ENCODE measurements at regions not wholly inside any gene's neighbourhood (a gene's known extent, or its start where the extent isn't known, plus 50 kb on each side); places are given as distances from the start of the nearest gene placed in this dataset.

DNA sequence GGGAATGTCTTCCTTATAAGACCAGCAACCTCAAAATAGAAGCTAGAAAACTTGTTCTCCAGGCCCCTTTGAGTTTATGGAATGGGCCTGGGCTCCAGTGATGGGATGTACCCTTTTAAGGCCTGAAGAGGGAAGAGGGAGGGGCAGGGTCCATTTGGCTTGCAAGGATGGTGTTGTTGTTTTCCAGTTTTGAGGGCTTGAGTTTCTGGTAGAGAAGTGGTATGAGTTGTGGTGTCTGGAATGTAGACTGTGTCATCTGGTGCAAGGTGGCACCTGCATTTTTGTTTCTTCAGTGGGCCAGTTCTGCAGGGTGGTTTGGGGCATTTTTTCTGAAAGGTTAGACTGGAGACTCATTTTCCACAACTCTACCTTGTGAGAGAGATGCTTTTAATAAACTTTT, 90.1 kb downstream of the ZNF777 start:
- ChIA-PET RAD21 (ENCODE audit: unreplicated experiment) (no interaction called here), POLR2A (no interaction called here), SMC1A (ENCODE audit: uncharacterized antibody, unreplicated experiment) (no interaction called here), CTCF (no interaction called here)
- Histone ChIP-seq H3K4me1 (ENCODE audit: control insufficient read depth, insufficient read depth, low read length) (no peaks in the 10 kb centered on the region), H3K9ac (ENCODE audit: control insufficient read depth, insufficient read depth, low read length) (no peak overlapping the region), H3K79me2 (ENCODE audit: control insufficient read depth, insufficient read depth, low read length) (no peaks in the 10 kb centered on the region), H3K36me3 (ENCODE audit: control insufficient read depth in 2 of 2, insufficient read depth in 2 of 2, low read length in 1 of 2) (no peaks in the 10 kb centered on the region), H3K4me3 (no peak overlapping the region), H3K9me3 (replicated peaks; ENCODE audit: control insufficient read depth, insufficient read depth, low read length) (peaks cover 4% of the 10 kb centered on the region; the same call in 2 of the 3 replicates), H3K4me2 (ENCODE audit: control insufficient read depth, insufficient read depth) (no peak overlapping the region), H4K20me1 (ENCODE audit: control insufficient read depth, insufficient read depth) (no peaks in the 10 kb centered on the region), H3K27ac (ENCODE audit: control insufficient read depth, insufficient read depth) (no peak overlapping the region), H2AFZ (ENCODE audit: control insufficient read depth, low read depth, low read length) (no peak overlapping the region), H3K27me3 (replicated peaks in 1 of 2; ENCODE audit: control insufficient read depth in 2 of 2, insufficient read depth in 2 of 2, low read length in 1 of 2) (no peaks in the 10 kb centered on the region)
- FAIRE-seq (no peak), ATAC-seq (no peak), DNase-seq (ENCODE audit: low read depth, low spot score) (no peak)
- intact Hi-C loops (cut with micrococcal nuclease; ENCODE audit: unreplicated experiment) (no loop called here), in situ Hi-C loops (cut with MboI) (no loop called here)
- BruUV-seq (replicated peaks), result no TSS peak
- TF ChIP-seq REST (IDR thresholded peaks at IDR 0.05; ENCODE audit: low read depth, low read length) (no peak), CHD1 (IDR thresholded peaks at IDR 0.05; ENCODE audit: low read depth, low read length) (no peak), RCOR1 (conservative IDR thresholded peaks at IDR 0.05; ENCODE audit: low read depth, low read length) (no peak), ZBTB4 (CRISPR knock-in tag; IDR thresholded peaks at IDR 0.05) (no peak), SUZ12 (IDR thresholded peaks at IDR 0.05; ENCODE audit: unreplicated experiment) (no peak), POLR2A (IDR thresholded peaks at IDR 0.05; ENCODE audit: low read depth, low read length) (no peak), JUNB (IDR thresholded peaks at IDR 0.05) (no peak), JUND (IDR thresholded peaks at IDR 0.05; ENCODE audit: low read depth, low read length) (no peak), CBFB (IDR thresholded peaks at IDR 0.05; ENCODE audit: low read depth) (no peak), SRF (IDR thresholded peaks at IDR 0.05; ENCODE audit: low read depth in 2 of 2, low read length in 2 of 2) (no peak), ETV6 (conservative IDR thresholded peaks at IDR 0.05 in 1 of 2, IDR thresholded peaks at IDR 0.05 in 1 of 2; ENCODE audit: borderline replicate concordance in 1 of 2, low read depth in 1 of 2) (no peak), RAD21 (IDR thresholded peaks at IDR 0.05; ENCODE audit: insufficient read depth, low read depth, low read length) (no peak), HSF1 (IDR thresholded peaks at IDR 0.05; ENCODE audit: low read depth, low read length) (no peak), RBBP5 (conservative IDR thresholded peaks at IDR 0.05) (no peak)

All from GM12878 (cell line).